Nephron (organoid): ENCODE measurements at regions not wholly inside any gene's neighbourhood (a gene's known extent, or its start where the extent isn't known, plus 50 kb on each side); places are given as distances from the start of the nearest gene placed in this dataset.

Source experiments
- H3K27ac Mint-ChIP-seq, 3 experiments: 2 replicates each; pipeline ENCODE4 v1.8.0; 2020; ENCODE audit warnings: mixed read lengths in 3 of 3, mild to moderate bottlenecking in 2 of 3, moderate library complexity in 1 of 3
- H3K27me3 Mint-ChIP-seq: 2 replicates; pipeline ENCODE4 v1.8.0; 2021; ENCODE audit warnings: low read depth, mild to moderate bottlenecking, moderate library complexity, mixed read lengths
- H3K36me3 Mint-ChIP-seq: 2 replicates; pipeline ENCODE4 v1.8.0; 2020; ENCODE audit warnings: low read depth, mixed read lengths
- H3K4me1 Mint-ChIP-seq: 2 replicates; pipeline ENCODE4 v1.8.0; 2020; ENCODE audit warnings: mixed read lengths
- H3K4me3 Mint-ChIP-seq, 3 experiments: 2 replicates each; pipeline ENCODE4 v1.8.0; 2020; ENCODE audit warnings: mild to moderate bottlenecking in 3 of 3, mixed read lengths in 3 of 3, moderate library complexity in 2 of 3
- H3K9me3 Mint-ChIP-seq: 2 replicates; pipeline ENCODE4 v1.8.0; 2020; ENCODE audit warnings: mixed read lengths
- TF ChIP-seq, protein P1 (sequence below), 3 experiments: fragments of 200-600 bp; sonication (generic); IDR thresholded peaks; one replicate each; pipeline ENCODE4 v1.5.0; 2021; ENCODE audit warnings: antibody characterized with exemption in 3 of 3; ENCODE audit not compliant: unreplicated experiment in 3 of 3

DNA sequence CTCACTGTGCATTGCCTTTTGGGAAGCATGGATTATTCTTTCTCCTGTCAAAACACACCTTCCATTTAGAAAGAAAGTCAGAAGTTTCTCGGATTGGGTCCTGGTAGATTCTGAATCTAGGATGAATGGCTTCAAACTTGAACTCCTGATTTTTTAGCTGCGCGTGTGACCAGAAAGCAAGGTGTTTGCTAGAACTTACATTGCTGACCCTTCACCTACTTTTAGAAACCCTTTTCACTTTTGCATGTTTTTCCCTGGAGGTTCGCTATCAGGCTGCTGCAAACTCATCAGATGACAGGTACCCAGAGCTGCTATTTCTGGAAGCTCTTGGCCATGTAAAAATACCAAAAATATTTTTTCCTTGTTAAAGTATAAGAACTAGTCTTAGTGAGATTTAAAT lies 132.0 kb downstream of the QPCT start:
- Mint-ChIP-seq H3K27ac (no peak overlapping the region), H3K36me3 (peaks cover 4% of the 10 kb centered on the region), H3K9me3 (peaks cover 3% of the 10 kb centered on the region)

DNA sequence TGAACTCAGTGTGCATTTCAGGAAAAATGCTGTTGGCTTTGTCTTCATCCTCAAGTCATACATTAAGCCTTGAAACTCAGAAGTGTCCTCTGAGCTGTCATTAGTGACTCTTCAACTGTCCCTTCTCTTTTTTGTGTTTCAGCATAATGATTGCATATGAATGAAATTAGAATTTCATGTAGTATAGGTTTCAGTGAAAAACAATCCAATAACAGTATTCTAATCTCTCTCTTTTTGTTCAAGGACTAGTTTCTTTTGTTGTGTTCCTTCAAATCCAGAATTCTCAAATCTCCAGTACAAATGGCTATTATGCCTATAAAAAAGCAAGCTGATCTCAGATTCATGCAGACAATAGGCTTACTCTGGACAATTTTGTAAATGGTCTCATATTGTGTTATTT lies 133.5 kb downstream of the QPCT start:
- Mint-ChIP-seq H3K4me3 (no peak overlapping the region), H3K27ac (no peak overlapping the region), H3K9me3 (peaks cover 3% of the 10 kb centered on the region), H3K27me3 (peaks cover 3% of the 10 kb centered on the region), H3K4me1 (no peaks in the 10 kb centered on the region), H3K36me3 (peaks cover 4% of the 10 kb centered on the region)
- TF ChIP-seq, protein P1, sequence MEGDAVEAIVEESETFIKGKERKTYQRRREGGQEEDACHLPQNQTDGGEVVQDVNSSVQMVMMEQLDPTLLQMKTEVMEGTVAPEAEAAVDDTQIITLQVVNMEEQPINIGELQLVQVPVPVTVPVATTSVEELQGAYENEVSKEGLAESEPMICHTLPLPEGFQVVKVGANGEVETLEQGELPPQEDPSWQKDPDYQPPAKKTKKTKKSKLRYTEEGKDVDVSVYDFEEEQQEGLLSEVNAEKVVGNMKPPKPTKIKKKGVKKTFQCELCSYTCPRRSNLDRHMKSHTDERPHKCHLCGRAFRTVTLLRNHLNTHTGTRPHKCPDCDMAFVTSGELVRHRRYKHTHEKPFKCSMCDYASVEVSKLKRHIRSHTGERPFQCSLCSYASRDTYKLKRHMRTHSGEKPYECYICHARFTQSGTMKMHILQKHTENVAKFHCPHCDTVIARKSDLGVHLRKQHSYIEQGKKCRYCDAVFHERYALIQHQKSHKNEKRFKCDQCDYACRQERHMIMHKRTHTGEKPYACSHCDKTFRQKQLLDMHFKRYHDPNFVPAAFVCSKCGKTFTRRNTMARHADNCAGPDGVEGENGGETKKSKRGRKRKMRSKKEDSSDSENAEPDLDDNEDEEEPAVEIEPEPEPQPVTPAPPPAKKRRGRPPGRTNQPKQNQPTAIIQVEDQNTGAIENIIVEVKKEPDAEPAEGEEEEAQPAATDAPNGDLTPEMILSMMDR (IDR thresholded peaks at IDR 0.05; ENCODE audit: unreplicated experiment in 3 of 3): no peak

More for the DNA sequence above, 132.0 kb downstream of the QPCT start:
- Mint-ChIP-seq H3K4me1 (peaks cover 5% of the 10 kb centered on the region), H3K27me3 (no peaks in the 10 kb centered on the region), H3K4me3 (no peak overlapping the region)
- TF ChIP-seq, protein P1 (IDR thresholded peaks at IDR 0.05; ENCODE audit: unreplicated experiment in 3 of 3): no peak

DNA sequence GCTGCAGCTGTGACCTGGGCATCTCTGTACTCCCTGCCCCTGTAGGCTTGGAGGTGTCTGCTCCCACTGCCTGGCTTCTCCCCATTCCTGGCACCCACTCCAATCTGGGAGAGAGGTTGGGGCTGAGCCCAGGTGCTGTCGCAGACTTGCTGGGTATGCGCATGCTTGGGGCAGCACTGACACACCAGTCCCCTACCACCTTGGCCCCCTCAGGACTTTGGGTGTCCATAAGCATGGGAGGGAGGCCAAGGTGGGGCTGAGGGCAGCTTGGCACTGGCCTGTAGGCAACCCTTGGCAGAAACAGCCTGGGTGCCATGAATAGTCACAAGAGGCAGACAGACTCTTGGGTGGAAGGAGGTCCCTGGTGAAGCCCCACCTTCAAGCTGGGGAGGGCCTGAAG lies 136.8 kb downstream of the QPCT start:
- Mint-ChIP-seq H3K4me1 (no peaks in the 10 kb centered on the region), H3K27me3 (peaks cover 7% of the 10 kb centered on the region), H3K4me3 (no peak overlapping the region), H3K9me3 (peaks cover 10% of the 10 kb centered on the region), H3K27ac (no peak overlapping the region), H3K36me3 (peaks cover 4% of the 10 kb centered on the region)
- TF ChIP-seq, protein P1 (IDR thresholded peaks at IDR 0.05; ENCODE audit: unreplicated experiment in 3 of 3): no peak

DNA sequence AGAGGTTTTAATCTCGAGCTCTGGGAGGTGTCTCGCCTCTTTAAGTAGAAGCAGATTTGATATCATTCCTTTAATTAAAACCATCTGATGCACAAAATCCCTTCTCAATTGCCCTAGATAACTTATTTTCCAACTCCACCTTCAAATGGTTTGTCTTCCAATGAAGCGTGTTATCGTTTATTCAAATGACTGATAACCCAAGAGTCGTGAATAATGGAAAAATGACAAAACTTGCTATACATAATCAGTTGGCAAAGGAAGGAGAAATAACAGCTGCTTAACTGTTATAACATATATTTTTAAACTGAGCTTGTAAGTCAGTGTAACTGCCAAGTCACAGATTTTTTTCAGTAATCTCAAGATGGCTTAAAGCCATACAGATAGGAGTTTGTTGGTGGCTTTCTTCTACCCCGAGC lies 144.6 kb downstream of the QPCT start:
- H3K4me3 Mint-ChIP-seq: no peak overlapping the region
- TF ChIP-seq, protein P1 (IDR thresholded peaks at IDR 0.05; ENCODE audit: unreplicated experiment in 3 of 3): no peak

DNA sequence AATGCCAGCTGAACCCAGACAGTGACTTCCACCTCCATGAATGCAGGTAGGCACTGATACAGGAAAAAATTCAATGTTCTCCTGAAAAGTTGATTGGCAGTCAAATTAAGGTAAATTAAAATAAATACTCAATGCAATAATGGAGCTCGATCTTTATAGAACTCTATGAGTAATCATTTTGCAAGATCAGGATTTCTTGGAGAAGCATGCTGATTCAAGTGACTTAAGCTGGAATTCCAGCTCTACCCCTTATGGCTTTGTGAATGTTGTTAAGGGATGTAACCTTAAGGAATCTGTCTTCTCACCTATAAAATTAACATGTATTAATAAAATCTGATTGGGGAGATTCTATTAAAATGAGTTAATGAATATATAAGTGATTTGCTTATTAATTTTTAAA lies 145.1 kb downstream of the QPCT start:
- no peak overlapping the region for H3K4me3 Mint-ChIP-seq
- TF ChIP-seq, protein P1 (IDR thresholded peaks at IDR 0.05; ENCODE audit: unreplicated experiment in 3 of 3): no peak
- peaks cover 7% of the 10 kb centered on the region for H3K27me3 Mint-ChIP-seq
- no peaks in the 10 kb centered on the region for H3K36me3 Mint-ChIP-seq
- peak overlapping the region in 1 of 3 experiments; percentile 40 for H3K27ac Mint-ChIP-seq
- H3K9me3 Mint-ChIP-seq: peaks cover 21% of the 10 kb centered on the region
- peaks cover 13% of the 10 kb centered on the region for H3K4me1 Mint-ChIP-seq

More for the DNA sequence above, 144.6 kb downstream of the QPCT start:
- H3K27ac Mint-ChIP-seq: peak overlapping the region in 2 of 3 experiments; percentile 19 to 40
- H3K4me1 Mint-ChIP-seq: peaks cover 13% of the 10 kb centered on the region
- peaks cover 7% of the 10 kb centered on the region for H3K27me3 Mint-ChIP-seq
- H3K9me3 Mint-ChIP-seq: peaks cover 23% of the 10 kb centered on the region
- H3K36me3 Mint-ChIP-seq: no peaks in the 10 kb centered on the region

DNA sequence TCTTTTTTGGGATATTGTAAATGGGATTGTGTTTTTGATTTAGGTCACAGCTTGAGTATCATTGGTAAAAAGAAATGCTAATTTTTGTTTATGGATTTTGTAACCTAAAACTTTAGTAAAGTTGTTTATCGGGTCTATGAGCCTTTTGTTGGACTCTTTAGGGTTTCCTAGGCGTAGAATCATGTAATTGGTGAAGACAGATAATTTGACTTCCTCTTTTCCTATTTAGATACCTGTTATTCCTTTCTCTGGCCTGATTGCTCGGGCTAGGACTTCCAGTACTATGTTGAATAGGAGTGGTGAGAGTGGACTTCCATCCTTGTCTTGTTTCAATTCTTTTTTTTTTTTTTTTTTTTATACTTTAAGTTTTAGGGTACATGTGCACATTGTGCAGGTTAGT lies 149.0 kb downstream of the QPCT start:
- Mint-ChIP-seq H3K4me3 (no peak overlapping the region), H3K36me3 (no peaks in the 10 kb centered on the region), H3K27ac (no peak overlapping the region), H3K4me1 (peaks cover 11% of the 10 kb centered on the region), H3K27me3 (no peaks in the 10 kb centered on the region), H3K9me3 (peaks cover 42% of the 10 kb centered on the region)
- TF ChIP-seq, protein P1 (IDR thresholded peaks at IDR 0.05; ENCODE audit: unreplicated experiment in 3 of 3): no peak
